Neutrophil (primary cell): ENCODE measurements at regions not wholly inside any gene's neighbourhood (a gene's known extent, or its start where the extent isn't known, plus 50 kb on each side); places are given as distances from the start of the nearest gene placed in this dataset.

ENCODE experiments used
- H3K27ac ChIP-seq: fragments of 200-600 bp; sonication (generic); 2 replicates; pipeline ENCODE4 v1.5.1; 2016; ENCODE audit warnings: mild to moderate bottlenecking, moderate library complexity
- H3K27me3 ChIP-seq: fragments of 200-600 bp; sonication (generic); 2 replicates; pipeline ENCODE4 v1.6.0; 2016; ENCODE audit warnings: mild to moderate bottlenecking
- H3K36me3 ChIP-seq: fragments of 200-600 bp; sonication (generic); 2 replicates; pipeline ENCODE4 v1.5.1; 2017
- H3K4me1 ChIP-seq, 2 experiments: fragments of 200-600 bp in 1 of 2; sonication (generic) in 1 of 2; 1 replicate in 1 of 2; 2 replicates in 1 of 2; pipeline versions ENCODE4 v1.5.1 to v1.6.1; 2013 to 2016; ENCODE audit warnings: low read depth in 1 of 2, low read length in 1 of 2, mild to moderate bottlenecking in 1 of 2, moderate library complexity in 1 of 2; ENCODE audit not compliant: control insufficient read depth in 1 of 2, insufficient read depth in 1 of 2
- H3K4me3 ChIP-seq, 2 experiments: fragments of 200-600 bp in 1 of 2; sonication (generic) in 1 of 2; 1 replicate in 1 of 2; 2 replicates in 1 of 2; pipeline ENCODE4 v1.5.1; 2013 to 2016; ENCODE audit warnings: low read depth in 1 of 2, low read length in 1 of 2, mild to moderate bottlenecking in 1 of 2, moderate library complexity in 1 of 2
- H3K9me3 ChIP-seq: fragments of 200-600 bp; sonication (generic); 2 replicates; pipeline ENCODE4 v1.5.1; 2016
- TF ChIP-seq, protein P1 (sequence below): fragments of 200-600 bp; sonication (generic); IDR thresholded peaks from 2 replicates; pipeline ENCODE4 v1.5.1; 2016; ENCODE audit warnings: antibody characterized with exemption

DNA sequence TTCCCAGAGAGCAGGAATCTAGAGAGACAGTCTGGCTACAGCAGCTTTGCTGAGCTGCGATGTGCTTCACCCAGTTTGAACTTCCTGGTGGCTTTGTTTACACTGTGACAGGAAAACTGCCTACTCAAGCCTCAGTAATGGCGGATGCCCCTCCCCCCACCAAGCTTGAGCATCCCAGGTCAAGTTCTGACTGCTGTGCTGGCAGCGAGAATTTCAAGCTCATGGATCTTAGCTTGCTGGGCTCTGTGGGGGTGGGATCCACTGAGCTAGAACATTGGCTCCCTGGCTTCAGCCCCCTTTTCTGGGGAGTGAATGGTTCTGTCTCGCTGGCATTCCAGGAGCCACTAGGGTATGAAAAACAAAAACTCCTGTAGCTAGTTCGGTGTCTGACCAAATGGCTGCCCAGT lies 91.0 kb upstream of the ESR1 start:
- TF ChIP-seq, protein P1, sequence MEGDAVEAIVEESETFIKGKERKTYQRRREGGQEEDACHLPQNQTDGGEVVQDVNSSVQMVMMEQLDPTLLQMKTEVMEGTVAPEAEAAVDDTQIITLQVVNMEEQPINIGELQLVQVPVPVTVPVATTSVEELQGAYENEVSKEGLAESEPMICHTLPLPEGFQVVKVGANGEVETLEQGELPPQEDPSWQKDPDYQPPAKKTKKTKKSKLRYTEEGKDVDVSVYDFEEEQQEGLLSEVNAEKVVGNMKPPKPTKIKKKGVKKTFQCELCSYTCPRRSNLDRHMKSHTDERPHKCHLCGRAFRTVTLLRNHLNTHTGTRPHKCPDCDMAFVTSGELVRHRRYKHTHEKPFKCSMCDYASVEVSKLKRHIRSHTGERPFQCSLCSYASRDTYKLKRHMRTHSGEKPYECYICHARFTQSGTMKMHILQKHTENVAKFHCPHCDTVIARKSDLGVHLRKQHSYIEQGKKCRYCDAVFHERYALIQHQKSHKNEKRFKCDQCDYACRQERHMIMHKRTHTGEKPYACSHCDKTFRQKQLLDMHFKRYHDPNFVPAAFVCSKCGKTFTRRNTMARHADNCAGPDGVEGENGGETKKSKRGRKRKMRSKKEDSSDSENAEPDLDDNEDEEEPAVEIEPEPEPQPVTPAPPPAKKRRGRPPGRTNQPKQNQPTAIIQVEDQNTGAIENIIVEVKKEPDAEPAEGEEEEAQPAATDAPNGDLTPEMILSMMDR: no peak
- no peak overlapping the region for H3K27ac ChIP-seq
- no peaks in the 10 kb centered on the region for H3K4me1 ChIP-seq
- no peaks in the 10 kb centered on the region for H3K9me3 ChIP-seq
- no peak overlapping the region for H3K4me3 ChIP-seq
- H3K36me3 ChIP-seq: no peaks in the 10 kb centered on the region
- no peaks in the 10 kb centered on the region for H3K27me3 ChIP-seq

DNA sequence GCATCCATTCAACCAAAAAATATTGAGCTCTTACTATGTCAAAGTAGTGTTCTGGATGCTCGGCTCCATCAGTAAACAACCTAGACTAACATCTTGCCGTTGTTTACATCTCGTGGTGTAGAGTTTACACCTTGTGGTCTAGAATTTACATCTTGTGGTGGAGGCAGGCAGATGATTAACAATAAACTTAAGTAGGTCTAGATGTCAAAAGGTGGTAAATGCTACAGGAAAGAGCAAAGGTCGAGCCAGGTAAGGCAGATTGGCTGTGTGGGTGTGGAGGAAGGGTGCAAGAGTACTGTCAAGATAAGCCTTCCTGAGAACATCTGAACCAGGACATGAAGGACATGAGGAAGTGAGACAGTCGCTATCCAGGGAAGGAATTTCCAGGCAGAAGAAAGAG lies 88.4 kb upstream of the ESR1 start:
- Histone ChIP-seq H3K4me1 (no peaks in the 10 kb centered on the region), H3K9me3 (no peaks in the 10 kb centered on the region), H3K4me3 (no peak overlapping the region), H3K27ac (no peak overlapping the region), H3K36me3 (no peaks in the 10 kb centered on the region), H3K27me3 (no peaks in the 10 kb centered on the region)
- TF ChIP-seq, protein P1: no peak

DNA sequence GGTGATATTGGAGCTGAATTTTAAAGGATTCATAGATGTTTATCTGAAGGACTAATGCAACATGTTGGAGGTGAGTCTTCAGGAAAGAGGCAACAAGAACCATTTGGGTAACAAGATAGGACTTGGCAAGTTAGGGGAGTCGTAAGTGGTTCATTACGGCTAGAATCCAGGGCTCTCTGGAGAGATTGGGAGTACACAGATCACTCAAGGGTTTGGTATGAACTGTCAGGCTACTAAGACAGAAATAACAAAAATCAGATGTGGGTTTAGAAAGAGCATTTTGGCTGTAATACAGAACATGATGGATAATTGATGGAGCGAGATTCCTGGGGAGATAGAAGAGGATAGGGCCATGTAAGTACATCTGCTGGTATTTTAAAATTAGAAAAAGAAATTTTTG lies 86.3 kb upstream of the ESR1 start:
- H3K4me3 ChIP-seq: no peak overlapping the region
- no peaks in the 10 kb centered on the region for H3K27me3 ChIP-seq
- no peaks in the 10 kb centered on the region for H3K4me1 ChIP-seq
- H3K36me3 ChIP-seq: no peaks in the 10 kb centered on the region
- TF ChIP-seq, protein P1: no peak
- H3K27ac ChIP-seq: no peak overlapping the region
- H3K9me3 ChIP-seq: no peaks in the 10 kb centered on the region

DNA sequence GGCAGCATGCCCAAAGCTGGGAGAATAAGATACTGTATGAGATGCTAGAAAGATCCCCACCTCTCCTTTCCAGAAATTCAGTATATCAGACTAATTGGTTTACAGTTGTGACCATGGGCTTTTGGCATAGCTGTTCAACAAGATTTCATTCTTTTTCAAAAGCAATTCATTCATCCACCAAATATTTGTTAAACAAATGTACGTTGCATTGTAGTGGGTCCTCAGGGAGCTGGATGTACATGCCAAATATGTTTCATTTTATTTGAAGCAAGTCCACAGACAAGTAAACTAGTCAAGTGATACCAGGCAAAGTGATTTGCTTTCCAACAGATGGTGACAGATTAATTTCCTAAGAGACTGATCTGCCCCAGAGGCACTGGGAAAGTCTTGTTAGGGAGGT lies 85.8 kb upstream of the ESR1 start:
- Histone ChIP-seq H3K27me3 (no peaks in the 10 kb centered on the region), H3K27ac (no peak overlapping the region), H3K36me3 (no peaks in the 10 kb centered on the region), H3K9me3 (no peaks in the 10 kb centered on the region), H3K4me3 (no peak overlapping the region), H3K4me1 (no peaks in the 10 kb centered on the region)
- TF ChIP-seq, protein P1: no peak

DNA sequence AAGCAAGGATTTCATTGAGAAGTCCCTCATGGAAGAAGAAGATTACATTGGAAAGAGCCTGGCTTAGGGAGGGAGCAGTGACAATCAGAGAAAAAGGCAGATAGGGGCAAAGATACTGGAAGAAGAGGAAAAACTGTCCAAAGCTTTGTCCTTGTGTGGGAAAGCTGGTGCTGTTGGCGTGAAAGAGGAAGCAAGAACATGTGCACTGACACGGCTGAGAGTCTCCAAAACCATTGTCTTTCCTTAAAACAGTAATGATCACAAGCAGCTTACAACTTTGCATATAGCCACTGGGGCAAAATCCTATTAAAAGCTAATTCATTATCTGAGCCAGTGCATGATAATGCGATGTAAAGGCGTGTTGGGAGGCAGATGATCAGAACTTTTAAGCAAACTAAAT lies 85.1 kb upstream of the ESR1 start:
- H3K27ac ChIP-seq: no peak overlapping the region
- H3K4me3 ChIP-seq: no peak overlapping the region
- no peaks in the 10 kb centered on the region for H3K36me3 ChIP-seq
- no peaks in the 10 kb centered on the region for H3K4me1 ChIP-seq
- H3K9me3 ChIP-seq: no peaks in the 10 kb centered on the region
- no peaks in the 10 kb centered on the region for H3K27me3 ChIP-seq
- TF ChIP-seq, protein P1: no peak

DNA sequence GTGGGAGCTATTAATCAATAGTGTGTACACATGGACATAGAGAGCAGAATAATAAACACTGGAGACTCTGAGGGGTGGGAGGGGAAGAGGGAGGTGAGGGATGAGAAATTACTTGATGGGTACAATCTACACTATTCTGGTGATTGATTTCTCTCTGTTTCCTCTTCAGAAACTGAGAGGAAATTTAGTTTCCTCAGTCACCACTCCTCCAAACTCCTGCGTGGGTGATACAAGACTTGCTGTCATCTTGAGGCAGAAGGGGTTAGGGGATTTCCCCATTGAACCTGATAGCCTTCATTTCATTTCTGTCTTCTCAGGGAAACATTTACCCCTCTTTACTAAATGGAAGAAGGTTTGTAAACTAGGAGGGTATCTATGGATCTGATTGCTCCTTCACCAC lies 84.3 kb upstream of the ESR1 start:
- TF ChIP-seq, protein P1: no peak
- Histone ChIP-seq H3K4me1 (no peaks in the 10 kb centered on the region), H3K27ac (no peak overlapping the region)

More for the DNA sequence above, 84.3 kb upstream of the ESR1 start:
- H3K4me3 ChIP-seq: no peak overlapping the region
- no peaks in the 10 kb centered on the region for H3K9me3 ChIP-seq
- no peaks in the 10 kb centered on the region for H3K27me3 ChIP-seq
- H3K36me3 ChIP-seq: no peaks in the 10 kb centered on the region
